ENCODE measurements at regions not wholly inside any gene's neighbourhood (a gene's known extent, or its start where the extent isn't known, plus 50 kb on each side); places are given as distances from the start of the nearest gene placed in this dataset.

- DNase-seq (peak; percentile 47 to 63 (median 54)), ATAC-seq (peak; percentile 66)
- intact Hi-C loops (cut with DNase I, micrococcal nuclease), result no loop called here
- no peak overlapping the region for H3K4me3 ChIP-seq
- no peak for TF ChIP-seq CTCF (IDR thresholded peaks at IDR 0.05)
- no peaks in the 10 kb centered on the region for H3K36me3 ChIP-seq (ENCODE audit: low read depth)
- H3K4me1 ChIP-seq (ENCODE audit: low read depth), result no peaks in the 10 kb centered on the region
- H3K9me3 ChIP-seq, result no peaks in the 10 kb centered on the region
Measured at GRCh38 chr6:167493976-167494697, 169.3 kb downstream of the TTLL2 start.

- Histone ChIP-seq H3K4me3 (no peak overlapping the region), H3K36me3 (ENCODE audit: low read depth) (no peaks in the 10 kb centered on the region), H3K9me3 (no peaks in the 10 kb centered on the region), H3K4me1 (ENCODE audit: low read depth) (peaks cover 5% of the 10 kb centered on the region)
- DNase-seq, result no peak
- TF ChIP-seq CTCF (IDR thresholded peaks at IDR 0.05), result no peak
- no peak for ATAC-seq
- intact Hi-C loops (cut with DNase I, micrococcal nuclease), result no loop called here
Measured at GRCh38 chr6:167494698-167495435, 170.0 kb downstream of the TTLL2 start.

GRCh38 chr6:167495506-167496401, 170.9 kb downstream of the TTLL2 start:
- no peaks in the 10 kb centered on the region for H3K36me3 ChIP-seq (ENCODE audit: low read depth)
- no peak for DNase-seq
- H3K9me3 ChIP-seq, result no peaks in the 10 kb centered on the region
- no peak for TF ChIP-seq CTCF (IDR thresholded peaks at IDR 0.05)
- peaks cover 7% of the 10 kb centered on the region for H3K4me1 ChIP-seq (ENCODE audit: low read depth)
- intact Hi-C loops (cut with DNase I, micrococcal nuclease), result no loop called here
- ATAC-seq, result no peak
- no peak overlapping the region for H3K4me3 ChIP-seq

- ATAC-seq (no peak), DNase-seq (no peak)
- Histone ChIP-seq H3K9me3 (no peaks in the 10 kb centered on the region), H3K4me3 (no peak overlapping the region), H3K4me1 (ENCODE audit: low read depth) (peaks cover 7% of the 10 kb centered on the region), H3K36me3 (ENCODE audit: low read depth) (no peaks in the 10 kb centered on the region)
- intact Hi-C loops (cut with DNase I, micrococcal nuclease), result no loop called here
- no peak for TF ChIP-seq CTCF (IDR thresholded peaks at IDR 0.05)
Measured at GRCh38 chr6:167496707-167497106, 171.8 kb downstream of the TTLL2 start.

GRCh38 chr6:167497428-167498056, 172.7 kb downstream of the TTLL2 start:
- TF ChIP-seq CTCF (IDR thresholded peaks at IDR 0.05), result no peak
- intact Hi-C loops (cut with DNase I, micrococcal nuclease), result no loop called here
- no peaks in the 10 kb centered on the region for H3K36me3 ChIP-seq (ENCODE audit: low read depth)
- peaks cover 7% of the 10 kb centered on the region for H3K4me1 ChIP-seq (ENCODE audit: low read depth)
- DNase-seq (no peak), ATAC-seq (no peak)
- no peaks in the 10 kb centered on the region for H3K9me3 ChIP-seq
- no peak overlapping the region for H3K4me3 ChIP-seq

Data from mucosa of descending colon (tissue), 3 donors.